GM10248 (cell line): ENCODE measurements at regions not wholly inside any gene's neighbourhood (a gene's known extent, or its start where the extent isn't known, plus 50 kb on each side); places are given as distances from the start of the nearest gene placed in this dataset.

ENCODE experiments used
- CTCF ChIA-PET: fragments of 300-600 bp; sonication (Branson Sonifier 250); formaldehyde crosslinking; extraction: SDS; loops from one replicate; lab custom pipeline; 2021; ENCODE audit warnings: antibody characterized with exemption; lab: Yijun Ruan, JAX
- POLR2A ChIA-PET: fragments of 350-650 bp; sonication (Branson Sonifier 250); formaldehyde crosslinking; extraction: SDS; loops from one replicate; lab custom pipeline; 2020; ENCODE audit warnings: antibody characterized with exemption; lab: Yijun Ruan, JAX
- DNase-seq: peaks from one replicate; pipeline ENCODE4 v3.0.0; 2012; ENCODE audit errors: extremely low spot score
- CTCF ChIP-seq: IDR thresholded peaks from 2 replicates; pipeline ENCODE4 v1.5.1; 2012; ENCODE audit warnings: mild to moderate bottlenecking, low read depth; ENCODE audit errors: extremely low read depth, missing control alignments, control extremely low read depth

- no peak for TF ChIP-seq CTCF
- ChIA-PET POLR2A (no interaction called here), CTCF (interaction anchor here (1.4 kb wide), 1 partner anchor 37 kb away, joined by 3 read pairs; no protein-coding TSS in a partner anchor)
- DNase-seq: no peak
Observed at GRCh38 chr11:95517453-95517852, 272.1 kb downstream of the FAM76B start.

- TF ChIP-seq CTCF: no peak
- POLR2A ChIA-PET: no interaction called here
- DNase-seq: no peak
- CTCF ChIA-PET: no interaction called here
Observed at GRCh38 chr11:95516786-95517185, 272.8 kb downstream of the FAM76B start.

DNA sequence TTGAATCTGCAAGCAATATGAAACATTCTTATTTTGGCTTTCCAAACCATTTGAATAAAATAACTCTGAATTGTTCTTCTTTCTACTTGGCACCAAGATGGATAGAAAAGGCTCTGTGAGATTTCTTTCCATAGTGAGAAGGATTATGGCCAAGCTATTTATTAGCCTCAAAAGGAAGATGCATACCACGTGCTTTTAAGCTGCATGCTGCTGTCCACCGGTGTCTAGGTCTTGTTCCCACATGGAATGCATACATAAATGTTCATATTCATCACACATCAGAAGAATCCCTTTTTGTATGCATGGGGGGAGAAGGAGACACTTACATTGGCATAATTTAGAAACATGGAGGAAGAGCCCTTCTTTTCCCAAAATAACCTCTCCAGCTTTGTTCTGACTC is 273.4 kb downstream of the FAM76B start:
- no peak for TF ChIP-seq CTCF
- ChIA-PET POLR2A (no interaction called here), CTCF (no interaction called here)
- no peak for DNase-seq

GRCh38 chr11:95515371-95515770 is 274.2 kb downstream of the FAM76B start:
- POLR2A ChIA-PET: no interaction called here
- TF ChIP-seq CTCF: no peak
- DNase-seq: no peak
- CTCF ChIA-PET: interaction anchor here (1.4 kb wide), 1 partner anchor 16 kb away, joined by 3 read pairs; no protein-coding TSS in a partner anchor

DNA sequence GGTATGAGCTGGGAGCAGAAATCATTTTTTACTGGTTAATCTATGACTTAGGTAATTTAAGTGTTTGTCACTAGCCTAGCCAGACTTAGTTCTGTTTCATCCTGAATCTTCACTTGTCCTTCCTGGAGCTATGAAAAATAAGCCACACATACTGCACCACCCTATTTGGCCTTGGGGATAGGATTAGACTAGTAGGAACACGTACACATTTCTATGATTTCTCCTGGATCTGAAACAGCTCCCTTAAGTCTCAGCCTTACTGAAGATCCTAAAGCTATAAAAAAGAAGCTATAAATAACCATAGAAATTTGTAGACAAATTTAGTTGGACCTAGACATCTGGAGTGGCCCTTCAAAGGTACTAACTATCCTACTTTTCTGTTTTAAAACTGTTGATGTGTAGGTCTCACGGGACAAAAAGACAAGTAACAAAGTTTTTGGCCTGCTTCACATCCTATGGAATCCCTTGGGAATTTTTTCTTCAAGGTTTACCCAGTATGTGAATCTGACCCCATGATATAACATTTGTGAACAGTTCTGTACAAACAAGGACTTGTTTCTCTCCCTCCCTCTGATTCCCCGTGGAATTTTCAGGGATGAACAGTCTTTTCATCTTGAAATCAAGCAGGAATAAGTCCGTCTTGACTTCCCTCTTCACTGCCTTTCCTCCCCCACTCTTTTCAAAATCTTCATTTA is 275.0 kb downstream of the FAM76B start:
- ChIA-PET POLR2A (no interaction called here), CTCF (interaction anchor here (0.8 to 1.4 kb wide), 2 partner anchors 15 to 361 kb away, joined by 3 read pairs; no protein-coding TSS in a partner anchor)
- no peak for DNase-seq
- TF ChIP-seq CTCF: no peak

DNA sequence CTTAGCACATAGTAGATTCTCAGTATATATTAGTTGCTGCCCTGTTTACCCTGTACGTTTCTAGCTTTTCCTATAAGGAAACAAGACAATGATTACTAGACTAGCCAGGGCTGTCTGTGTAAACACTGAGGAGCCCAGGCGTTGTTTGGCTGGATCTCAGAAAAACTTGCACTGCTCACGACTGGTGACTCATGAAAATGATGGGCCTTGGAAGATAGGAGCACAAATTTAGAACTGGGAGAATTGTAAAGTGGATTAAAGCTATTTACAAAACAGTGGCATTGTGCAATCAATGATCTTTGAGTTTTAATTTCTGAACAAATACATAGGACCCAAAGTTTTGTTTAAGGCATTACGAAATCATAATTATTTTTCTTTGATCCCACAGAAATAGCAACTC is 276.9 kb downstream of the FAM76B start:
- DNase-seq: no peak
- CTCF ChIA-PET: interaction anchor here (1.2 to 2.4 kb wide), 5 partner anchors 10 to 99 kb away, joined by 3 to 7 read pairs (median 3); no protein-coding TSS in a partner anchor
- no peak for TF ChIP-seq CTCF
- POLR2A ChIA-PET: no interaction called here

- POLR2A ChIA-PET: no interaction called here
Observed at GRCh38 chr11:95512177-95512576, 277.4 kb downstream of the FAM76B start.

More at GRCh38 chr11:95512177-95512576, 277.4 kb downstream of the FAM76B start:
- CTCF ChIA-PET: interaction anchor here (0.7 to 2.4 kb wide), 7 partner anchors 9 to 99 kb away, joined by 3 to 7 read pairs (median 3); no protein-coding TSS in a partner anchor
- DNase-seq: no peak
- TF ChIP-seq CTCF: no peak
